Kidney capillary endothelial cell (primary cell): ENCODE measurements at regions not wholly inside any gene's neighbourhood (a gene's known extent, or its start where the extent isn't known, plus 50 kb on each side); places are given as distances from the start of the nearest gene placed in this dataset.

Experiments used
- DNase-seq: peaks from one replicate; pipeline ENCODE4 v3.0.0-alpha.2; 2018; ENCODE audit warnings: low spot score

DNA sequence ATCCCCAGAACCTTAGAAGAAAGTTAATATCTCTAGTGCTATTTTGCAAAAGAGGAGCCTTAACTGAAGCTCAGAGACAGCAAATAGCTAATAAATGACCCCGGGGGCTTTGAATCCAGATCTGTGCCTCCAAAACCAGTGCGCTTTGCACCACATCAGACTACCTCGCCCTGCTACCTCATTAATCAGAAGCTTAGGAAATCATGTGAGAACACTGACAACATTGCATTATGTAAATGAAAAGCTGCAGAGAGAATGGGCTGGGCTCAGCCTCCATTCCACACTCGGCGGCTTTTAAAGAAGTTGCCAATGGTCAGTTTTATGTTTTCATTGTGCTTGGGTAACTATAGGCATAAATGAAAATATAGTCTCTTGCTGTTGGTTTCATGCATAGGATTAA is 54.0 kb upstream of the STMND1 start:
- DNase-seq: no peak

DNA sequence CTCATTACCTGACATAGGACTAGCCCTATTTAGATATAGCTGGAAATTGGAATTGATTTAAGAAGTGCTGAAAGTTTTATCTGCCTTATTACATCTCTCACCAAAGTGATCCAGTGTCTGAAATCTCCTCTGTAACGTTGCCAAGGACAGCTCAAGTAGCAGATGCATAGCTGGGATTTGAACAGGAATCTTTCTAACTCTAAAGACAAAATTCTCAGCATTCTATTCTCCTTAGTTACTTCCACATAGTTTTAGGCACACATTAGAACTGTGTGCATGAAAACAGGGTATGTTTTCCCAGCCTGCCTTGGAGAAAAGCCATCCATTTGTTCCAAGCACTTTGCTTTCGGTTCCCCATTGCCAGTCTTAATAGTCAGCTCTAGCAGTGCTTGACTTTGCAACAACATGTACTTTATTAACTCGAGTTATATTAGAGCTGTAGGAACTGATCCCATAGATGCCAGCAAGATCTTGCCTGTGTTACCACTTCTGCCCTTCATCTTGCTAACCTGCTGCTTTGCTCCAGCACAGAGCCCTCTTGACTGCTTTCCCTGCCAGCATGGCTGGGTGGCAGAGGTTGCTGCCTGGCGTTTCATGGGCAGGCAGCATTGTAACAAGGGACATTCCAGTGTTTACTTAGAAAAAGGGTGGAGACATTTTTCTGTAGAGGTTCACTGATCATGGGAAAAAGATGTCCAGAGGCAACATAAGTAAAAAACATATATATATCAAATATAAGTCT is 56.1 kb upstream of the STMND1 start:
- DNase-seq: no peak

DNA sequence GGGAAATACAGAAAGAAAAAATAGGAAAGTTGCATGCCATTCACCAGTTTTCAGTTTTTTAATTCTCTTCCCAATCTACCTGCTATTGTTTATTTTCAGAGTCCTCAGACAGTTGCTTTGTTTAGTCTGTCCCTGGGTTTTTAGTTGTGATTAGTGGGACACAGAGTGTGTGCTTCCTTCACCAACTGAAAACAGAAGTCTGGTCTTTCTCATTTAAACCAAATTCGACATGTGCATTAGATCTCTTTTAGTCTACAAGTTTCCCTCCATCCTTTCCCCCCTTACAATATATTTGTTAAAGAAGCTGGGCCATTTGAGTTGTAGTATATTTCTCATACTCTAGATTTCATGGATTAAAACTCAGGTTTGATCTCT is 58.7 kb upstream of the STMND1 start:
- DNase-seq: no peak

DNA sequence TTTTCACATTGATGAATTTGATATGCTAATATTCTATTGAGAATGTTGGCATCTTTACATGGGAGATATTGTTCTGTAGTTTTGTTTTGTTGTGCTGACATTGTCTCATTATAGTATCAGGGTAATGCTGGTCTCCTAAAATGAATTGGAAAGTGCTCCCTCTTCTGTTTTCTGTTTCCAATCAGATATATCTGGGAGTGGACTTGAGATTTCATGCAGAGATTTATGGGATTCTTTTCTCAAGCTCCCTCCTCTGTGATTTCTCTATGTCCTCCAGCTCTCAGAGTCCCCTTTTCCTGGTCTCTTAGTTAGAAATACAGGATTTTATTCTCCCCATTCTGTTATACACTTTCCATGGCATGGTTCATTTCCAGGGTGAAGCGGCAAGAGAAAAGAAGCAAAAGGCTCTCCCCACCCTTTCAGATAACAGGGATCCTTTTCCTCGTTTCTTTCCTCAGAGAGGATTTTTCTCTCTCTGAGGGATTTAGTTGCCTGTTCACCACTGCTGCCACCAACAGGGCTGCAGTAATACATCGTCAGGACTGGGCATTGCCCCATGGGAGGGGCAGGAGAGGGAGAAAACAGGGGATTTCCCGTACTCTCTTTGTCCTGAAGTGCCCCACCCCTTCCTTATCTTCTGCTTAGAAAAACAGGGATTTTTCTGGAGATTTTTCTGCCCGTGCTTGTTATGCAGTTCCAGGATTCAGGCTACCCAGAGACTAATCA is 59.3 kb upstream of the STMND1 start:
- DNase-seq: no peak

DNA sequence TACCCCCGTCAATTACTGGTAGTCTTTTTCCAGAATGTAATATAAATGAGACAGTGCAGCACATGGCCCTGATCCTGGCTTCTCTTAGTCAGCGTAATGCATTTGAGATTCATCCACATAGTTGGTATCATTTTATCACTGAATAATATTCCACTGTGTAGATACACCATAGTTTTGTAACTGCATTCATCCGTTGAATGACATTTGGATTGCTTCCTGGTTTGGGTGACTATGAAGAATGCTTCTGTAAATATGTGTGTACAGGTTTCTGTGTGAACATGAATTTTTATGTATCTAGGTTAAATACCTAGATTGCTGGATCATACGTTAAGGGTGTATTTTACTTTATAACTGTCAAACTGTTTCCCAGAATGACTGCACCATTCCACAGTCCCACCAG is 62.6 kb upstream of the STMND1 start:
- DNase-seq: no peak

DNA sequence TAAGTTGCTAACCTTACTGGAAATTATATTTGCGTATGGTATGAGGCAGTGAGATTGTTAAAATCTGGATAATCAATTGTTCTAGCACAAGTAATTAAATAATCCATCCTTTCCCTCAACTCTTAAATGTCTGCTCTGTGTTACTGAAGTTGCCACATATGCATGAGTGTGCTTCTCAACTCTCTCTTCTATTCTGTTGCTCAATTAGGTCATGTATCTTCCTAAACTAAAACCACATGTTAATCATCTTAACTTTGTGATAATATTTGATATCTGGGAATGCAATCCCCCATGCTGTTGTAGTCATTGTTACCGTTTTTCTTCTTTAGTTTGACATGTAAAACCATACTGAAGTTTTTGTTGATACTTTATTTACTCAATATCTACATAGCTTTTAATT is 63.5 kb upstream of the STMND1 start:
- DNase-seq: no peak

DNA sequence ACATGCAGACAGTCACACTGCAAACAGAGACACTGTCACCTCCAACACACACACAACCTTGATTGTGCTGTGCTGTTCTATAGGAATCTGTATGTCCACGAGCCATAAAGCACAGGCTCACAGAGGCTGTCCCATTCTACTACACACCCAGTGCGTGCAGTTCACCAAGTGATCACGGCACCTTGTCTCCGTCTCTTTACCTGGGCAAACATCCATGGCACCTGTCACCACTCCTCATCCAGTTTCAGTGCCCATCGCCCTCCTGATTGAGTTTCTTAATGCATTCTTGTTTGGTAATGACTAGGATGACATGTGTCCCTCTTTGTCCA is 65.8 kb upstream of the STMND1 start:
- DNase-seq: no peak

DNA sequence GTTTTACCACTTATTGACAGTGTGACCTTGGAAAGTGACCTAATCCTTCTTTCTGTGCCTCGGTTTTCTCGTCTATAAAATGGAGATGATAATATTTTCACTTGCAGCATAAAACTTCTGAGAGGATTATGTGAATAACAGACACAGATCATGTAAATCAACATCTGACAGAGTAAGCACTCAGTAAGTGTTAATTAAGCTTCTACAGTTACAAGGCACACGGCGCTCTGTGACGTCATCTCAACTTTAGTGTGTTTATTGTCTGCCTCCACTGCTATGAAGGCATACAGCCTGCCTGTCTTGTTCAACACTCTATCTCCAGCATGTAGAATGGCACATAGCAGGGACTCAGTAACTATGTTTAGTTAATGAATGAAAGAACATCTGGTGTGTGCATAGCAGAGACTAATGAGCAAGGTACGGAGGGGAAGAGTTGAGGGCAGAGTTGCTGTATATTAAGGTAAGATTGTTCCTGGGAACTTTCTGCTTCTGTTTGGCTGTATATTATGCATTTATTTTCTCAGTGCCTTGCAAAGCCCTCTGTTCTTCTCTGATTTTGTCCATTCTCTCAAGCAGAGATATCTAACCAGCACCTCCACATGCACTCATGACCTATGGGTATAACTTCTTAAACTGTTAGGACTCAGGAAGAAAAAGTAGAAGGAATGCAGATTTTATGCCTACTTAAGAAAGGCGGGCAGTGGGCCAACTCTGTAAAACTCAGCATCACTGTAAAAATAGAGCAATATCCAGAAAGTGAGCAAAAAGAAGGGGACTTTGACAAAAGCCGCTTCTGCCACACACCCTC is 66.4 kb upstream of the STMND1 start:
- DNase-seq: no peak

DNA sequence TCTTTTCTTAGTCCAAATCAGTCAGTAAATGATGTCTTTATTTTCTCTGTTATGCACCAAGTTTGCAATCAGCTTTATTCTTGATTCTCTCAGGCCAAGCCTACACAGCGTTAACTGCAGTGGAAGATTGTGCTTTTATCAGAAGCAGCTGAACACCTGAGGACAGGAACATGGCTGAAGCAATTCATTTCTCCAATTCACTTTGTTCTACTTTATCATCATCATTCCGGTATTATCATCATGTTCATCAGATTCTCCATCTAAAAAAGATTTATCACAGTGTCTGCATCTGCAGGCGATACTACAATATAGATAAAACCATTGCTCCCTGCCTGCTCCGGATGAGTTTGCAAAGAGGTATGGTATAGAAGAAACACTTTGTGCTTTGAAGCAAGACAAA is 68.1 kb upstream of the STMND1 start:
- DNase-seq: no peak

DNA sequence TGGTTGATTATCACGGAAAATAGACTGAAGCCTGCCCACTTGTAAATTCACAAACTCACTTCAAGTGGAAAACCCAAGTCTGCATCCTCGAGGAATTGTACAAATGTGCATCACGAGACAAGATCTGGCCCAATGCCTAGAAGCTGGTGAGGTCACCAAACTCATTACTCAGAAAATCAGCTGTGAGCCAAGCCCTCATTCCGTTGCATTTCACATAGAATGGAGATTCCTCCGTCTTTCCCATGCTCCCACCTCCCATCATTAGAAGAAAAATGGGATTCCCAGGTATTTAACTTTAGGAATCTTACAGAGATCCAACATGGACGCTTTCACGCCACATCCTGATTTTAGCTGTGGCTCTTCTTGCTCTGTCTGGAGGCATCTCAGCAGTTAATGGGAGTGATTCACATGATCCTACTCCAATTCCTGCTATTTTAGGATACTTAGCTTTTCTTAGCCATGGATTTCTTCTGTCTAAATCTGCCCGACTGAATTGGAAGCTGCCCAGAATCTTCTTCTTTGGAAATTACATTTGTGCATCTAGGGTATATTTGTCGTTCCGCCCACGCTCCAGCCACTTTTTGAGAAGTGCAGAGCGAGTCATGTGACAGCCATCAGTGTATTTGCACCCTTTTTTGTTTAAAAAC is 68.7 kb upstream of the STMND1 start:
- DNase-seq: peak; percentile 92

DNA sequence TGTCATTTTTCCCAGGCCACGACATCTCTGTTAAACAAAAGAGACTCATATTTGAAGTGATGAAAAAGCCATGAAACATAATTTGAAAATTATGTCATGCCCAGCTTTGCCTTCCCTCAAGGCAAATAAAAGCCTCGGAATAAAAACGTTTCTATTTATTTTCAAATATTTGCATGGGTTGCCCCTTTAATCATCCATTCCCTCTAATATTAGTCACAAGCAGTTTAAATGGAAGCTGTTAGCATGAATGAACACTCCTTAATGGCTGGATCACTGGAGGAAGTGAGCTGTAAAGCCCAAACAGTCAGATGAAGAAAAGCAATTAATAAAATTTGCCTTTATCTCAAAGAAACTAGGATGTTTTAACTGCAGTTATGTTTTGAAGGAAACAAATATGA is 69.3 kb upstream of the STMND1 start:
- DNase-seq: no peak

DNA sequence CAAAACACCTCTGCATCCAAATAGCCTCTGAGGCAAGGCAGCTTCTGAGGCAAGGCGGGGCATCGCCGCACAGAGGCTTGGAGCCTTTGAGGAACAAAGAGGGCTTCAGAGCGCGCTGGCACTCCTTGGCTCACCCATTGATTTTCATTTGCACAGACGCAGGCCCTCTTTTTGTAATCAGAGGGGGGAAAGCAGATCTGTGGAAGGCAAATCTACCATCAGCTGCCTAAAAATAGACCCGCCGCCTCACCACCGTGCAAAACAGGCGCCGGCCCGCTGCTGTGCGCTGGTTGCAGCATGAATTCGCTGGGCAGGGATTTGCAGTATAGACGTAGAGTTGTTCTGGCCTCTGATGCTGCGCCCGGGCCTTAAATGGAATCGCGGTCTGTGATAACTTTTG is 69.9 kb upstream of the STMND1 start:
- no peak for DNase-seq

DNA sequence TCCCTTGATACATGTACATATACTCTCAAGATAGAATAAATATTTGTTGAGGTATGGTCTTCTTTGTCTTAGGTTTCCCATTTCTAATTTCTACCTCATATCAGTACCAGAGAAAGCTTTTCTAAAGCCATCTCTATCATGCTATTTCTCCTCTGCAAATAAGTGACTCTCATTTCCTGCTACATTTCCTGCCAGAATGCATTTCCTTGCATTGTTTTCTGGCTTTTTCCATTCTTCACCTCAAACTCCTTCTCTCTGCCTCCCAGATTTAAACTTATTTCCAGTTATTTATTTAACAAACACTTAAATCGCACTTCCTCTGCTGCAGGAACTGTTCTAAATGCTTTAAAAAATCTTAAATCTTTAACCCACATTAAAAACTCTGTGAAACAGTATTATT is 74.4 kb upstream of the STMND1 start:
- DNase-seq: no peak

DNA sequence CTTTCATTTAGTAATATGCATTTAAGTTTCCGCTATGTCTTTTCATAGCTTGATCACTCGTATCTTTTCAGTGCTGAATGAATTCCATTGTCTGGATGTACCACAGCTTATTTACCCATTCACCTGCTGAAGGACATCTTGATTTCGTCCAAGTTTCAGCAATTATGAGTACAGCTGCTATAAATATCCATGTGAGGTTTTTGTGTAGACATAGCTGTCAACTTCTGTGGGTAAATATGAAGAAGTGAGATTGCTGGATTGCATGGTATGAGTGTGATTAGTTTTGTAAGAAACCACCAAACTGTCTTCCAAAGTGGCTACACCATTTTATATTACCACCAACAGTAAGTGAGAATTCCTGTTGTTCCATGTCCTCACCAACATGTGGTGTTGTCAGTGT is 79.2 kb upstream of the STMND1 start:
- DNase-seq: no peak

DNA sequence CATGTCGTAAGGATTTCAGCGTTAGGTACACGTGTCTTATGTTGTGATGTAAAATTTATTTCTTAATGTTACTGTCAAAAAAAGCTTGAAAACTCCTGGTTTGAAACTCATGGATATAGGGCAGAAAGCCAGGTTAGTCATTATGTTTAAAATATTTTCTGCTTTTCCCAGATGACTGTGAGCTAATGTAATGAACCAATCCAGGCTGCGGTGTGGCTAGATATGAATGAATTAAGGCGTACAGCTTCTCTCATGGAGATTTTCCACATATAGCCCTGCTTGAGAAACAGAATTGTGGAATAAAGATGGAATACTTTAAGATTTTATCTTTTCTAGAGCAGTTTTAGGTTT is 80.3 kb upstream of the STMND1 start:
- no peak for DNase-seq

DNA sequence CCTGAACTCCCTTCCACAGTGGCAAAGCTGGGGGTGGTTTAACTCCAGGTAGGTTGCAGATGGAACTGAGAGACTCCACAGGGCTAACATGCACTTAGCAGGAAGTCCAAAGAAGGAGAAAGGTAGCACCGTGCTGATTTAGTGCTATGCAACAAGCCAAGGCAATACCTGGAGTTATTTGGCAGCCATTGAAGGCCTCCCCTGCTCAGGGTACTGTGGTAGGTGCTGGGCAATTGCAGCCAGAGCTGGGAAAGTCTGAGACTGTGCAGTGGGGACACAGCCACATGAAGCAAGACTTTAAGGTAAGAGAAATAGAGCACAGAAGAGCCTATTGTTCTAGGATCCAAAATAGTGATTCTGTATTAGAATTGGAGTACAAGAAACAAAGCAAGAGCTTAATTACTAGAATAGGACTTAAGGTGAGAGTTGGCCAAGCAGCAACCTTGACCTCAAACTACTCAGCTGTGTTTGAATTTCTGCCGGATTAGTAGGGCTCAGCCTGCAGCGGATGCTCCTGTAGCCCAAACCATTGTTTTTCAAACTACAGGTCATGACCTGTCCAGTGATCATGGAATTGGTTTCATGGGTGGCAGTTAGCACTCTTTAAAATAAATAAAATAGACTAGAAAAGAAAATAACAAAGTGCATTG is 80.8 kb upstream of the STMND1 start:
- DNase-seq: no peak

DNA sequence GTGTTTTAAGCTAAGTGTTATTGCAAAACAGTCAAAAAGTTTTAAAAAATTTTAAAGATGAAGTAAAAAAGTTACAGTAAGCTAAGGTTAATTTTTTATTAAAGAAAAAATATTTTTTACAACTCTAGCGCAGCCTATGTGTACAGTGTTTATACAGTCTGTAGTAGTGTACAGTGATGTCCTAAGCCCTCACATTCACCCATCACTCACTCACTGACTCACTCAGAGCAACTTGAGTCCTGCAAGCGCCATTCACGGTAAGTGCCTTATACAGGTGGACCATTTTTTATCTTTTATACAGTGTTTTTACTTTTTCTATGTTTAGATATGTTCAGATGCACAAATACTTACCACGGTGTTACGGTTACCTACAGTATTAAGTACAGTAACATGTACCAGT is 83.4 kb upstream of the STMND1 start:
- DNase-seq: no peak

DNA sequence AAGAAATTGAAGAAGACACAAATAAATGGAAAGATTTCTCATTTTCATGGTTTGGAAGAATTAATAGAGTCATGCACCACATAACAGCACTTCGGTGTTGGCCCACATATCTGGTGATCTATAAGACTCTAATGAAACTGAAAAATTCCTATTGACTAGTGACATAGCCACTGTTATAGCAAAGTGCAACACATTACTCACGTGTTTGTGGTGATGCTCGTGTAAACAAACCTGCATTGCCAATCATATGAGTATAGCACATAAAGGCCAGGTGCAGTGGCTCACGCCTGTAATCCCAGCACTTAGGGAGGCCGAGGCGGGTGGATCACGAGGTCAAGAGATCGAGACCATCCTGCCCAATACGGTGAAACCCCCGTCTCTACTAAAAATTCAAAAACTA is 84.4 kb upstream of the STMND1 start:
- DNase-seq: no peak

DNA sequence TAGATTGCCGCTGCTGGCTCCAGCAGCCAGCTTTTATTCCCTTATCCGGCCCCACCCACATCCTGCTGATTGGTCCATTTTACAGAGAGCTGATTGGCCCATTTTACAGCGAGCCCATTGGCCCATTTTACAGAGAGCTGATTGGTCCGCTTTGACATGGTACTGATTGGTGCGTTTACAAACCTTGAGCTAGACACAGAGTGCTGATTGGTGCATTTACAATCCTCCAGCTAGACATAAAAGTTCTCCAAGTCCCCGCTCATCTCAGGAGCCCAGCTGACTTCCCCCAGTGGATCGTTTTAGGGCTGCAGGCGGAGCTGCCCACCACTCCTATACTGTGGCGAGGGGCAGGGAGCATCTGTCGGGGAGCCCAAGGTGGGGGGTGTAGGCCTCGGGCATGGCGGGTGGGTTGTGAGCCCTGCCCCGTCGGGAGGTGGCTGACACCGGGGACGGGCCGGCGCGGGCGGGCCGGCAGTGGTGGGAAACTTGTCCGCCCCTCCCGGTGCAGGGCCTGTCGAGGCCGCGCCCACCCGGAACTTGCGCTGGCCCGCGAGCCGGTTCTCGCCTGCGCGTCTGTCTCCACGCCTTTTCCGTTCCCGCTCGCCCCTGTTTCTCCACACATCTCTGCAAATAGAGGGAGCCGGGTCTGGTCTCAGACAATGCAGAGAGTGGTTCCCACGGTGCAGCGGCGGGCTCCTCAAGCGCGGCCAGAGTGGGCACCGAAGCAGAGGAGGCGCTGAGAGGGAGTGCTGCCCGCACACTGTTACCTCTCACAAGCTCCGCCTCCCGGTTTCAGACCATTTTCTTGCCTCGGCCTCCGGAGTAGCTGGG is 86.1 kb upstream of the STMND1 start:
- DNase-seq: no peak

DNA sequence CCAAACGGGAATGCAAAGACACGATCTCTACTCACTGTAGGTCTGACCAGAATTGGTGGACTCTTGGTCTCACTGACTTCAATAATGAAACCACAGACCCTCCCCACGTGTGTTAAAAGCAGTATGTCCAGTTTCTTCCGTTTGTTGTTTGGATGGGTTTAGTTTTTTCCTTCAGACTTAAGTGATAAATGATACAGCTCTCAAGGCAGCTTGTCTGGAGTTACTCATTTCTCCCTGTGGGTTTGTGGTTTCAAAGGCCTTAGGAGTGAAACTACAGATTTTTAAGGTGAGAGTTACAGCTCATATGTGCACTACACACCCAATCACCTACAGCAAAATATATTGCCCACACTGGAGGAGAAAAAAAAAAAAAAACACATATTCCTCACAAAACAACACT is 86.7 kb upstream of the STMND1 start:
- DNase-seq: no peak

DNA sequence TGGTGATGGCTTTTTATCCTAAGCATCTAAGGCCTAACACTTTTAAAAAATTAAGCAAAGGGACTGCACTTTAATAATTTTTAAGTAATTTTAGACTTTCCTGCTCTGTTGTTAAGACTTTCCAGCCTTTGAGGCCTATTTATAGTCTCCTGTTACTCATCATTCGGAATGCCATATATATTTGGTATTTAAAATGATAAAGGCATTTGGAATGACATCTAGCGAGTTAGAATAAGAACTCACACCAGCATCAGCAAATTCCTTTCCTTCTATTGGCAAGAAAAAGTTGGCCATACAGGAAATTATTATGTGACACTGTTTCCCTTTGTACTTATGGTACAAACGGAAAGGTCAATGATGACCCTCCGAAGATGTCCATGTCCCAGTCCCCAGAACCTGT is 88.1 kb upstream of the STMND1 start:
- peak; percentile 91 for DNase-seq
